H9 (cell line): ENCODE measurements at regions not wholly inside any gene's neighbourhood (a gene's known extent, or its start where the extent isn't known, plus 50 kb on each side); places are given as distances from the start of the nearest gene placed in this dataset.

Experiments
- DNase-seq: peaks from one replicate; pipeline ENCODE4 v3.0.0-alpha.2; 2017
- H2AFZ ChIP-seq: one replicate; pipeline ENCODE4 v1.6.1; 2013; ENCODE audit warnings: mild to moderate bottlenecking, low read length, control low read depth, moderate library complexity
- H2AK5ac ChIP-seq: 2 replicates; pipeline ENCODE4 v1.6.1; 2013; ENCODE audit warnings: low read length, control low read depth, mixed read lengths; ENCODE audit not compliant: insufficient read length
- H2BK120ac ChIP-seq: one replicate; pipeline ENCODE4 v1.6.1; 2013; ENCODE audit warnings: low read depth, mild to moderate bottlenecking, low read length, control low read depth, inconsistent platforms; ENCODE audit not compliant: poor library complexity, severe bottlenecking
- H2BK12ac ChIP-seq: 2 replicates; pipeline ENCODE4 v1.6.1; 2013; ENCODE audit warnings: low read length, control low read depth, mixed read lengths, low read depth; ENCODE audit not compliant: insufficient read length
- H2BK15ac ChIP-seq: 2 replicates; pipeline ENCODE4 v1.6.1; 2013; ENCODE audit warnings: low read depth, low read length, control low read depth
- H2BK20ac ChIP-seq: one replicate; pipeline ENCODE4 v1.6.1; 2013; ENCODE audit warnings: low read depth, mild to moderate bottlenecking, low read length, control low read depth, inconsistent platforms; ENCODE audit not compliant: poor library complexity, severe bottlenecking
- H2BK5ac ChIP-seq: 2 replicates; pipeline ENCODE4 v1.6.1; 2013; ENCODE audit warnings: low read length, control low read depth, mixed read lengths; ENCODE audit not compliant: insufficient read length
- H3K14ac ChIP-seq: 2 replicates; pipeline ENCODE4 v1.6.1; 2013; ENCODE audit warnings: low read length, control low read depth; ENCODE audit not compliant: insufficient read depth
- H3K18ac ChIP-seq: 2 replicates; pipeline ENCODE4 v1.6.1; 2013; ENCODE audit warnings: low read depth, mild to moderate bottlenecking, mixed read lengths, low read length, control low read depth; ENCODE audit not compliant: insufficient read length
- H3K23ac ChIP-seq: 2 replicates; pipeline ENCODE4 v1.6.1; 2013; ENCODE audit warnings: low read length, control low read depth, mixed read lengths, low read depth; ENCODE audit not compliant: insufficient read length
- H3K23me2 ChIP-seq: 2 replicates; pipeline ENCODE4 v1.6.1; 2013; ENCODE audit warnings: low read depth, mild to moderate bottlenecking, mixed read lengths, low read length, control low read depth; ENCODE audit not compliant: insufficient read length, poor library complexity, severe bottlenecking
- H3K27ac ChIP-seq: 2 replicates; pipeline ENCODE4 v1.5.1; 2013; ENCODE audit warnings: low read length, control low read depth, mixed read lengths, low read depth; ENCODE audit not compliant: insufficient read length
- H3K27me3 ChIP-seq: 2 replicates; pipeline ENCODE4 v1.6.1; 2013; ENCODE audit warnings: low read length, control low read depth, inconsistent platforms; ENCODE audit not compliant: insufficient read depth
- H3K4ac ChIP-seq: 2 replicates; pipeline ENCODE4 v1.6.1; 2013; ENCODE audit warnings: low read depth, mild to moderate bottlenecking, control low read depth, inconsistent platforms, low read length, moderate library complexity
- H3K4me1 ChIP-seq: 2 replicates; pipeline ENCODE4 v1.6.1; 2013; ENCODE audit warnings: low read length, control low read depth, inconsistent platforms; ENCODE audit not compliant: insufficient read depth
- H3K4me2 ChIP-seq: 2 replicates; pipeline ENCODE4 v1.6.1; 2013; ENCODE audit warnings: low read length, control low read depth, mixed read lengths; ENCODE audit not compliant: insufficient read length, insufficient read depth
- H3K56ac ChIP-seq: 2 replicates; pipeline ENCODE4 v1.6.1; 2013; ENCODE audit warnings: low read depth, mild to moderate bottlenecking, mixed read lengths, low read length, control low read depth; ENCODE audit not compliant: insufficient read length
- H3K79me1 ChIP-seq: 2 replicates; pipeline ENCODE4 v1.6.1; 2013; ENCODE audit warnings: low read depth, mild to moderate bottlenecking, moderate library complexity, low read length, control low read depth, inconsistent platforms; ENCODE audit not compliant: insufficient read depth, poor library complexity, severe bottlenecking
- H3K79me2 ChIP-seq: 2 replicates; pipeline ENCODE4 v1.6.1; 2013; ENCODE audit warnings: low read length, control low read depth, inconsistent platforms; ENCODE audit not compliant: insufficient read depth
- H3K9ac ChIP-seq: 2 replicates; pipeline ENCODE4 v1.6.1; 2013; ENCODE audit warnings: low read length, control low read depth, mixed read lengths; ENCODE audit not compliant: insufficient read length; ENCODE audit errors: extremely low read depth
- H3K9me3 ChIP-seq: one replicate; pipeline ENCODE4 v1.6.1; 2013; ENCODE audit warnings: low read depth, low read length, inconsistent platforms; ENCODE audit not compliant: control insufficient read depth
- H3T11ph ChIP-seq: one replicate; pipeline ENCODE4 v1.6.1; 2013; ENCODE audit warnings: mild to moderate bottlenecking, low read length, control low read depth, inconsistent platforms
- H4K20me1 ChIP-seq: one replicate; pipeline ENCODE4 v1.6.1; 2013; ENCODE audit not compliant: control insufficient read depth, insufficient read length, insufficient read depth
- H4K5ac ChIP-seq: 2 replicates; pipeline ENCODE4 v1.6.1; 2013; ENCODE audit warnings: low read depth, mild to moderate bottlenecking, mixed read lengths, low read length, control low read depth; ENCODE audit not compliant: insufficient read length
- H4K8ac ChIP-seq: replicated peaks from 2 replicates; pipeline ENCODE4 v1.6.1; 2013; ENCODE audit warnings: low read length, control low read depth, mixed read lengths, low read depth; ENCODE audit not compliant: insufficient read length
- H4K91ac ChIP-seq: 2 replicates; pipeline ENCODE4 v1.6.1; 2013; ENCODE audit warnings: low read depth, mild to moderate bottlenecking, moderate library complexity, mixed read lengths, low read length, control low read depth; ENCODE audit not compliant: insufficient read length
- H3K27ac Mint-ChIP-seq, 3 experiments: 2 replicates in 2 of 3; 3 replicates in 1 of 3; pipeline ENCODE4 v1.8.0; 2020 to 2021; ENCODE audit warnings: mixed read lengths in 3 of 3, mild to moderate bottlenecking in 1 of 3, moderate library complexity in 1 of 3
- H3K27me3 Mint-ChIP-seq: 2 replicates; pipeline ENCODE4 v1.8.0; 2021; ENCODE audit warnings: low read depth, mild to moderate bottlenecking, moderate library complexity, mixed read lengths
- H3K36me3 Mint-ChIP-seq, 3 experiments: 2 replicates in 2 of 3; 3 replicates in 1 of 3; pipeline ENCODE4 v1.8.0; 2020 to 2021; ENCODE audit warnings: low read depth in 3 of 3, mixed read lengths in 3 of 3; ENCODE audit not compliant: insufficient read depth in 1 of 3
- H3K4me1 Mint-ChIP-seq, 2 experiments: 2 replicates each; pipeline ENCODE4 v1.8.0; 2020; ENCODE audit warnings: mixed read lengths in 2 of 2
- H3K4me3 Mint-ChIP-seq, 2 experiments: 2 replicates in 1 of 2; 3 replicates in 1 of 2; pipeline ENCODE4 v1.8.0; 2020 to 2021; ENCODE audit warnings: mild to moderate bottlenecking in 2 of 2, mixed read lengths in 2 of 2, moderate library complexity in 1 of 2
- H3K9me3 Mint-ChIP-seq, 2 experiments: 2 replicates in 1 of 2; 3 replicates in 1 of 2; pipeline ENCODE4 v1.8.0; 2020; ENCODE audit warnings: mild to moderate bottlenecking in 2 of 2, mixed read lengths in 2 of 2, moderate library complexity in 1 of 2
- TF ChIP-seq, protein P1 (sequence below): fragments of 200-600 bp; sonication (generic); conservative IDR thresholded peaks from 3 replicates; pipeline ENCODE4 v1.8.0; 2021; ENCODE audit warnings: antibody characterized with exemption, mild to moderate bottlenecking

DNA sequence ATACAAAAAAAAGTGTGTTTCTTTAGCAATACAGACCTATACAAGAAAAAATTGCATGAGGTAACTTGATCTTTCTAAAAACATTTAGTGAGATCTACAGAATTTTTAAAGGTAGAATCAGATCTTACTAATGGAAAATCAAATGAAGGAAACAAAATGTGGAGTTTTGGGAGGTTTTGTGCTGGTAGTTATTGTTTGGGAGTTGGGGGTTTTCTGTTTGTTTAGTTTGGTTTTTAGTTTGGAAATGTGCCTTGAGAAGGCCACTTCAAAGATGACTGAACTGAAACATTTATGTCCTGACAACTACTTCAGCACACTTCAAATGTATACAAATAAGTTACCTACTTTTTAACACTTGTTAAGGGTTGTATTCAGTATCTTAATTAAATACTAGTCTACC, 280.1 kb downstream of the NR2F1-AS1 start:
- H3K27ac ChIP-seq, result no peak overlapping the region
- no peak overlapping the region for H2BK120ac ChIP-seq
- Mint-ChIP-seq H3K9me3 (no peaks in the 10 kb centered on the region), H3K27ac (no peak overlapping the region), H3K27me3 (no peaks in the 10 kb centered on the region), H3K4me1 (peaks cover 30 to 43% of the 10 kb centered on the region in 2 experiments), H3K36me3 (no peaks in the 10 kb centered on the region), H3K4me3 (no peak overlapping the region)
- H3K4ac ChIP-seq, result no peak overlapping the region
- H2AK5ac ChIP-seq, result no peak overlapping the region
- TF ChIP-seq, protein P1, sequence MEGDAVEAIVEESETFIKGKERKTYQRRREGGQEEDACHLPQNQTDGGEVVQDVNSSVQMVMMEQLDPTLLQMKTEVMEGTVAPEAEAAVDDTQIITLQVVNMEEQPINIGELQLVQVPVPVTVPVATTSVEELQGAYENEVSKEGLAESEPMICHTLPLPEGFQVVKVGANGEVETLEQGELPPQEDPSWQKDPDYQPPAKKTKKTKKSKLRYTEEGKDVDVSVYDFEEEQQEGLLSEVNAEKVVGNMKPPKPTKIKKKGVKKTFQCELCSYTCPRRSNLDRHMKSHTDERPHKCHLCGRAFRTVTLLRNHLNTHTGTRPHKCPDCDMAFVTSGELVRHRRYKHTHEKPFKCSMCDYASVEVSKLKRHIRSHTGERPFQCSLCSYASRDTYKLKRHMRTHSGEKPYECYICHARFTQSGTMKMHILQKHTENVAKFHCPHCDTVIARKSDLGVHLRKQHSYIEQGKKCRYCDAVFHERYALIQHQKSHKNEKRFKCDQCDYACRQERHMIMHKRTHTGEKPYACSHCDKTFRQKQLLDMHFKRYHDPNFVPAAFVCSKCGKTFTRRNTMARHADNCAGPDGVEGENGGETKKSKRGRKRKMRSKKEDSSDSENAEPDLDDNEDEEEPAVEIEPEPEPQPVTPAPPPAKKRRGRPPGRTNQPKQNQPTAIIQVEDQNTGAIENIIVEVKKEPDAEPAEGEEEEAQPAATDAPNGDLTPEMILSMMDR, result no peak
- H3K23me2 ChIP-seq, result no peaks in the 10 kb centered on the region
- H3T11ph ChIP-seq, result no peak overlapping the region
- H4K91ac ChIP-seq, result no peak overlapping the region
- H3K18ac ChIP-seq, result no peak overlapping the region
- no peak overlapping the region for H2BK15ac ChIP-seq
- H3K4me2 ChIP-seq, result no peak overlapping the region
- H3K23ac ChIP-seq, result no peak overlapping the region
- no peak overlapping the region for H3K56ac ChIP-seq
- no peak overlapping the region for H2BK12ac ChIP-seq
- H4K5ac ChIP-seq, result no peak overlapping the region
- H2BK20ac ChIP-seq, result no peak overlapping the region
- 0 out of 2 replicates have a peak, but pooled peaks cover under 1% of the 10 kb centered on the region for H3K4me1 ChIP-seq
- H4K8ac ChIP-seq, result no peak overlapping the region
- H2AFZ ChIP-seq, result no peak overlapping the region
- no peaks in the 10 kb centered on the region for H3K9me3 ChIP-seq
- no peaks in the 10 kb centered on the region for H3K79me1 ChIP-seq
- H2BK5ac ChIP-seq, result no peak overlapping the region
- no peak for DNase-seq
- no peaks in the 10 kb centered on the region for H3K27me3 ChIP-seq
- H4K20me1 ChIP-seq, result no peaks in the 10 kb centered on the region
- no peak overlapping the region for H3K9ac ChIP-seq
- H3K14ac ChIP-seq, result no peak overlapping the region
- H3K79me2 ChIP-seq, result no peaks in the 10 kb centered on the region
